Smooth muscle cell (in vitro differentiated cells): ENCODE measurements at regions not wholly inside any gene's neighbourhood (a gene's known extent, or its start where the extent isn't known, plus 50 kb on each side); places are given as distances from the start of the nearest gene placed in this dataset.

Experiments
- DNase-seq: peaks from one replicate; lab custom pipeline; 2025; ENCODE audit not compliant: unreplicated experiment; lab: John Stamatoyannopoulos, UW
- H2AFZ ChIP-seq: fragments of 200-600 bp; sonication (generic); 2 replicates; pipeline ENCODE4 v1.6.0; 2016; ENCODE audit warnings: antibody characterized with exemption, low read depth, mild to moderate bottlenecking
- H3F3A ChIP-seq: fragments of 200-600 bp; sonication (generic); 2 replicates; pipeline ENCODE4 v1.6.0; 2017; ENCODE audit warnings: antibody characterized with exemption, low read depth
- H3K27ac ChIP-seq: fragments of 200-600 bp; sonication (generic); 2 replicates; pipeline ENCODE4 v1.5.1; 2016; ENCODE audit warnings: low read depth, mild to moderate bottlenecking
- H3K27me3 ChIP-seq: fragments of 200-600 bp; sonication (generic); 2 replicates; pipeline ENCODE4 v1.6.1; 2016; ENCODE audit warnings: low read depth, mild to moderate bottlenecking
- H3K36me3 ChIP-seq: fragments of 200-600 bp; sonication (generic); 2 replicates; pipeline ENCODE4 v1.5.1; 2016; ENCODE audit warnings: low read depth
- H3K4me1 ChIP-seq: fragments of 200-600 bp; sonication (generic); 2 replicates; pipeline ENCODE4 v1.5.1; 2016; ENCODE audit warnings: low read depth
- H3K4me2 ChIP-seq: fragments of 200-600 bp; sonication (generic); 2 replicates; pipeline ENCODE4 v1.6.0; 2016; ENCODE audit warnings: mild to moderate bottlenecking
- H3K4me3 ChIP-seq: fragments of 200-600 bp; sonication (generic); 2 replicates; pipeline ENCODE4 v1.5.1; 2016; ENCODE audit warnings: mild to moderate bottlenecking
- H3K79me2 ChIP-seq: fragments of 200-600 bp; sonication (generic); 2 replicates; pipeline ENCODE4 v1.6.0; 2016; ENCODE audit warnings: low read depth, mild to moderate bottlenecking
- H3K9ac ChIP-seq: fragments of 200-600 bp; sonication (generic); 2 replicates; pipeline ENCODE4 v1.6.0; 2016; ENCODE audit warnings: low read depth
- H3K9me3 ChIP-seq: fragments of 200-600 bp; sonication (generic); replicated peaks from 2 replicates; pipeline ENCODE4 v1.5.1; 2016; ENCODE audit warnings: low read depth
- H4K20me1 ChIP-seq: fragments of 200-600 bp; sonication (generic); 2 replicates; pipeline ENCODE4 v1.6.0; 2016; ENCODE audit warnings: low read depth
- CTCF ChIP-seq: fragments of 200-600 bp; sonication (generic); IDR thresholded peaks from 2 replicates; pipeline ENCODE4 v1.5.1; 2017; ENCODE audit warnings: borderline replicate concordance, mild to moderate bottlenecking, antibody characterized with exemption; ENCODE audit not compliant: insufficient read depth, poor library complexity, severe bottlenecking
- WGBS: methylation state at CpG from one replicate; pipeline ENCODE4 v1.1.7; 2016; ENCODE audit warnings: low lambda C conversion rate; 5-methylcytosine and 5-hydroxymethylcytosine counted together

GRCh38 chr13:95480131-95480545 is 72.4 kb upstream of the CLDN10 start:
- Histone ChIP-seq H3K4me2 (no peak overlapping the region), H2AFZ (no peak overlapping the region), H3K4me1 (no peaks in the 10 kb centered on the region), H3K27ac (no peak overlapping the region), H3K4me3 (no peak overlapping the region), H4K20me1 (no peaks in the 10 kb centered on the region), H3K27me3 (peaks cover 17% of the 10 kb centered on the region), H3K79me2 (no peaks in the 10 kb centered on the region), H3K9ac (no peak overlapping the region), H3K36me3 (no peaks in the 10 kb centered on the region), H3F3A (no peaks in the 10 kb centered on the region), H3K9me3 (no peaks in the 10 kb centered on the region)
- no peak for TF ChIP-seq CTCF
- no peak for DNase-seq
- 86% methylated on average over 7 of the region's 7 CpGs for WGBS

GRCh38 chr13:95480791-95481780 is 71.4 kb upstream of the CLDN10 start:
- no peak for TF ChIP-seq CTCF
- WGBS, result 75% methylated on average over 7 of the region's 7 CpGs
- H4K20me1 ChIP-seq, result no peaks in the 10 kb centered on the region

GRCh38 chr13:95484052-95484451 is 68.5 kb upstream of the CLDN10 start:
- H3K4me3 ChIP-seq, result no peak overlapping the region
- no peaks in the 10 kb centered on the region for H3K27me3 ChIP-seq
- no peak for TF ChIP-seq CTCF
- no peak for DNase-seq
- H3K4me1 ChIP-seq, result no peaks in the 10 kb centered on the region
- H3K4me2 ChIP-seq, result no peak overlapping the region
- H3K79me2 ChIP-seq, result no peaks in the 10 kb centered on the region
- H3K36me3 ChIP-seq, result no peaks in the 10 kb centered on the region
- no peaks in the 10 kb centered on the region for H3F3A ChIP-seq
- H3K27ac ChIP-seq, result no peak overlapping the region
- H4K20me1 ChIP-seq, result no peaks in the 10 kb centered on the region
- H3K9ac ChIP-seq, result no peak overlapping the region
- no peak overlapping the region for H2AFZ ChIP-seq
- H3K9me3 ChIP-seq, result no peaks in the 10 kb centered on the region
- 96% methylated on average over 1 of the region's 1 CpG for WGBS

More at GRCh38 chr13:95480791-95481780, 71.4 kb upstream of the CLDN10 start:
- no peaks in the 10 kb centered on the region for H3F3A ChIP-seq
- no peaks in the 10 kb centered on the region for H3K4me1 ChIP-seq
- no peaks in the 10 kb centered on the region for H3K36me3 ChIP-seq
- no peaks in the 10 kb centered on the region for H3K79me2 ChIP-seq
- peaks cover 8% of the 10 kb centered on the region for H3K27me3 ChIP-seq
- H3K4me2 ChIP-seq, result no peak overlapping the region
- H3K9me3 ChIP-seq, result no peaks in the 10 kb centered on the region
- no peak for DNase-seq
- H3K9ac ChIP-seq, result no peak overlapping the region
- H2AFZ ChIP-seq, result no peak overlapping the region
- no peak overlapping the region for H3K27ac ChIP-seq
- no peak overlapping the region for H3K4me3 ChIP-seq
